ENCODE measurements at regions not wholly inside any gene's neighbourhood (a gene's known extent, or its start where the extent isn't known, plus 50 kb on each side); places are given as distances from the start of the nearest gene placed in this dataset.
"Not testable (repeated sequence)": the region's sequence is repeated elsewhere in the genome, so short reads cannot be mapped to it uniquely, and the experiment has no call there.

GRCh38 chr9:1184146-1184545, 134.0 kb downstream of the DMRT2 start:
- no peak for TF ChIP-seq CTCF (IDR thresholded peaks at IDR 0.05; ENCODE audit: unreplicated experiment in 3 of 3)
- no peaks in the 10 kb centered on the region for H3K4me1 Mint-ChIP-seq
- peaks cover 3% of the 10 kb centered on the region for H3K36me3 Mint-ChIP-seq (ENCODE audit: low read depth)
- H3K27ac Mint-ChIP-seq: no peak overlapping the region
- H3K4me3 Mint-ChIP-seq: no peak overlapping the region
- peaks cover 4% of the 10 kb centered on the region for H3K27me3 Mint-ChIP-seq (ENCODE audit: low read depth)
- peaks cover 31% of the 10 kb centered on the region for H3K9me3 Mint-ChIP-seq

- not testable (repeated sequence) for H3K27ac Mint-ChIP-seq; H3K4me1 Mint-ChIP-seq; H3K36me3 Mint-ChIP-seq (ENCODE audit: low read depth); H3K27me3 Mint-ChIP-seq (ENCODE audit: low read depth); H3K4me3 Mint-ChIP-seq
- H3K9me3 Mint-ChIP-seq: peaks cover 45% of the 10 kb centered on the region
Measured at GRCh38 chr9:1187137-1187536, 137.0 kb downstream of the DMRT2 start.

- not testable (repeated sequence) for H3K4me1 Mint-ChIP-seq; H3K27me3 Mint-ChIP-seq (ENCODE audit: low read depth); H3K27ac Mint-ChIP-seq; H3K36me3 Mint-ChIP-seq (ENCODE audit: low read depth); H3K4me3 Mint-ChIP-seq
- peaks cover 22% of the 10 kb centered on the region for H3K9me3 Mint-ChIP-seq
Measured at GRCh38 chr9:1195636-1196035, 145.5 kb downstream of the DMRT2 start.

GRCh38 chr9:1198085-1198484, 147.9 kb downstream of the DMRT2 start:
- Mint-ChIP-seq H3K27me3 (ENCODE audit: low read depth) (peaks cover 4% of the 10 kb centered on the region), H3K9me3 (peaks cover 12% of the 10 kb centered on the region), H3K4me1 (no peaks in the 10 kb centered on the region), H3K4me3 (no peak overlapping the region), H3K36me3 (ENCODE audit: low read depth) (peaks cover 4% of the 10 kb centered on the region), H3K27ac (no peak overlapping the region)
- TF ChIP-seq CTCF (IDR thresholded peaks at IDR 0.05; ENCODE audit: unreplicated experiment in 3 of 3): no peak

- no peak overlapping the region for H3K4me3 Mint-ChIP-seq
- no peak overlapping the region for H3K27ac Mint-ChIP-seq
- H3K27me3 Mint-ChIP-seq (ENCODE audit: low read depth): peaks cover 4% of the 10 kb centered on the region
- H3K4me1 Mint-ChIP-seq: no peaks in the 10 kb centered on the region
- H3K9me3 Mint-ChIP-seq: peaks cover 5% of the 10 kb centered on the region
- peaks cover 3% of the 10 kb centered on the region for H3K36me3 Mint-ChIP-seq (ENCODE audit: low read depth)
- TF ChIP-seq CTCF (IDR thresholded peaks at IDR 0.05; ENCODE audit: unreplicated experiment in 3 of 3): no peak
Measured at GRCh38 chr9:1200847-1201251, 150.7 kb downstream of the DMRT2 start.

- Mint-ChIP-seq H3K4me1 (no peaks in the 10 kb centered on the region), H3K36me3 (ENCODE audit: low read depth) (no peaks in the 10 kb centered on the region), H3K27ac (no peak overlapping the region), H3K9me3 (peaks cover 1% of the 10 kb centered on the region), H3K27me3 (ENCODE audit: low read depth) (peaks cover 4% of the 10 kb centered on the region), H3K4me3 (no peak overlapping the region)
- no peak for TF ChIP-seq CTCF (IDR thresholded peaks at IDR 0.05; ENCODE audit: unreplicated experiment in 3 of 3)
Measured at GRCh38 chr9:1201262-1201661, 151.1 kb downstream of the DMRT2 start.

- Mint-ChIP-seq H3K36me3 (ENCODE audit: low read depth) (no peaks in the 10 kb centered on the region), H3K27me3 (ENCODE audit: low read depth) (peaks cover 4% of the 10 kb centered on the region), H3K4me1 (no peaks in the 10 kb centered on the region), H3K4me3 (no peak overlapping the region), H3K27ac (no peak overlapping the region), H3K9me3 (no peaks in the 10 kb centered on the region)
- TF ChIP-seq CTCF (IDR thresholded peaks at IDR 0.05; ENCODE audit: unreplicated experiment in 3 of 3): no peak
Measured at GRCh38 chr9:1201901-1202300, 151.7 kb downstream of the DMRT2 start.

Measured in nephron (organoid).